Lung (tissue), 11 donors: ENCODE measurements at regions not wholly inside any gene's neighbourhood (a gene's known extent, or its start where the extent isn't known, plus 50 kb on each side); places are given as distances from the start of the nearest gene placed in this dataset.

Experiments
- ATAC-seq: fragments of 200-7000 bp; cut with Tn5 transposase; one replicate; pipeline ENCODE4 v1.9.1; 2020; ENCODE audit warnings: moderate number of reproducible peaks; ENCODE audit not compliant: insufficient read depth, low FRiP score
- DNase-seq, 3 donors: peaks; one replicate each; pipeline ENCODE4 v3.0.0-alpha.2; 2013 to 2017
- H3K27ac ChIP-seq, 2 donors: one replicate each; pipeline ENCODE4 v1.5.1; 2013; ENCODE audit warnings: mild to moderate bottlenecking in 2 of 2, moderate library complexity in 2 of 2, control low read depth in 1 of 2, inconsistent platforms in 1 of 2, low read depth in 1 of 2, low read length in 1 of 2
- H3K27me3 ChIP-seq, 3 donors: one replicate each; pipeline ENCODE4 v1.5.1; 2013; ENCODE audit warnings: low read length in 2 of 3; ENCODE audit not compliant: control insufficient read depth in 3 of 3, insufficient read depth in 3 of 3
- H3K36me3 ChIP-seq, 4 donors: one replicate each; pipeline ENCODE4 v1.5.1; 2013; ENCODE audit warnings: low read length in 4 of 4, mild to moderate bottlenecking in 1 of 4, moderate library complexity in 1 of 4; ENCODE audit not compliant: control insufficient read depth in 4 of 4, insufficient read depth in 4 of 4
- H3K4me1 ChIP-seq, 5 donors: one replicate each; pipeline ENCODE4 v1.5.1; 2013; ENCODE audit warnings: low read length in 5 of 5, mild to moderate bottlenecking in 2 of 5, moderate library complexity in 1 of 5; ENCODE audit not compliant: control insufficient read depth in 5 of 5, insufficient read depth in 5 of 5
- H3K4me3 ChIP-seq: one replicate; pipeline ENCODE4 v1.5.1; 2013; ENCODE audit warnings: mild to moderate bottlenecking, control low read depth, moderate library complexity
- H3K9ac ChIP-seq, 2 donors: one replicate each; pipeline ENCODE4 v1.5.1; 2013; ENCODE audit warnings: low read length in 2 of 2, control low read depth in 1 of 2; ENCODE audit not compliant: insufficient read depth in 1 of 2
- H3K9me3 ChIP-seq, 4 donors: one replicate each; pipeline ENCODE4 v1.5.1; 2013; ENCODE audit warnings: low read length in 3 of 4, mild to moderate bottlenecking in 1 of 4, moderate library complexity in 1 of 4; ENCODE audit not compliant: control insufficient read depth in 4 of 4, insufficient read depth in 3 of 4
- CTCF ChIP-seq: IDR thresholded peaks from 2 replicates; pipeline ENCODE4 v1.5.1; 2012; ENCODE audit warnings: mild to moderate bottlenecking; ENCODE audit errors: control extremely low read depth, extremely low read depth
- WGBS, 2 donors: extraction: QIAGEN DNeasy Blood & Tissue Kit; methylation state at CpG; one replicate each; pipeline ENCODE4 v1.1.7; 2013; 5-methylcytosine and 5-hydroxymethylcytosine counted together
- donor health status: control.
- donor health status: control.
- donor health status: Bipolar disorder and iron deficiency.
- donor health status: healthy.
- donor health status: DM: yes; HTN: yes; CAD: no.

GRCh38 chr18:56035546-56035945 is 447.6 kb upstream of the TCF4 start:
- Histone ChIP-seq H3K4me1 (peaks cover 0 to 21% (median 0%) of the 10 kb centered on the region in 5 donors), H3K9me3 (peaks cover 0 to 4% (median 2%) of the 10 kb centered on the region in 4 donors), H3K36me3 (peaks cover 0 to 5% (median 0%) of the 10 kb centered on the region in 4 donors), H3K27me3 (no peaks in the 10 kb centered on the region), H3K9ac (no peak overlapping the region), H3K4me3 (no peak overlapping the region), H3K27ac (no peak overlapping the region)
- 90 to 94% methylated on average over 3 of the region's 3 CpGs for WGBS, 2 donors
- ATAC-seq, result no peak
- no peak for DNase-seq
- TF ChIP-seq CTCF, result no peak

- ATAC-seq (no peak), DNase-seq (no peak)
- TF ChIP-seq CTCF, result no peak
- H3K9me3 ChIP-seq, result peaks cover 0 to 4% (median 2%) of the 10 kb centered on the region in 4 donors
- H3K4me3 ChIP-seq, result no peak overlapping the region
- H3K36me3 ChIP-seq, result peaks cover 0 to 5% (median 0%) of the 10 kb centered on the region in 4 donors
- H3K27ac ChIP-seq, result no peak overlapping the region
- H3K9ac ChIP-seq, result no peak overlapping the region
- H3K4me1 ChIP-seq, result peaks cover 0 to 21% (median 0%) of the 10 kb centered on the region in 5 donors
- H3K27me3 ChIP-seq, result no peaks in the 10 kb centered on the region
- 65 to 72% methylated on average over 2 of the region's 2 CpGs for WGBS, 2 donors
These were observed 447.0 kb upstream of the TCF4 start for GRCh38 chr18:56034949-56035348.

DNA sequence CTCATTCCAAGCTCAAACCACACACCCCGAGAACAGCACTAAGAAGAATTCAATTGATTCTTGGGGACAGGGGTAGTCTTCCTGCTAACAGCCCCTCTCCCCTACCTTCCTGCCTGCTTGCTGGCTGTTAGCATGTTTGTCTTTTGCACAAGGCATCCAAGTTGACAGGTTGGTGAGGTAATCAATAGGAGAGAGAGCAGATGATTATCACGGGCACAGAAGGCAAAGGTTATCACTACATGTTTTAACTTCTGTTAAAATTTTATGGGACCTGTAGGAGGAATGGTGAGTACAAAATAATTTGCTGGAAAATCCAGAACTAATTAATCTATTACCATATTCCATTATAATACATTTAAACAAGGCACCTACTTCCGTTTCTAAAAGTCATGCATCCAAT is 442.1 kb upstream of the TCF4 start:
- no peak overlapping the region for H3K4me3 ChIP-seq
- TF ChIP-seq CTCF, result no peak
- peaks cover 0 to 4% (median 2%) of the 10 kb centered on the region in 4 donors for H3K9me3 ChIP-seq
- WGBS, 2 donors, result 80 to 88% methylated on average over 3 of the region's 3 CpGs
- H3K4me1 ChIP-seq, result no peaks in the 10 kb centered on the region
- no peaks in the 10 kb centered on the region for H3K27me3 ChIP-seq
- DNase-seq (no peak), ATAC-seq (no peak)
- no peaks in the 10 kb centered on the region for H3K36me3 ChIP-seq
- no peak overlapping the region for H3K9ac ChIP-seq
- no peak overlapping the region for H3K27ac ChIP-seq

- Histone ChIP-seq H3K4me1 (no peaks in the 10 kb centered on the region), H3K4me3 (no peak overlapping the region), H3K9ac (no peak overlapping the region), H3K36me3 (no peaks in the 10 kb centered on the region), H3K27ac (no peak overlapping the region), H3K27me3 (no peaks in the 10 kb centered on the region), H3K9me3 (peaks cover 0 to 4% (median 2%) of the 10 kb centered on the region in 4 donors)
- WGBS, 2 donors, result 0% methylated on average over 1 of the region's 1 CpG
- TF ChIP-seq CTCF, result no peak
- DNase-seq, result no peak
- ATAC-seq, result no peak
These were observed 440.5 kb upstream of the TCF4 start for GRCh38 chr18:56028514-56028913.
